CD14-positive monocyte (primary cell): ENCODE measurements at regions not wholly inside any gene's neighbourhood (a gene's known extent, or its start where the extent isn't known, plus 50 kb on each side); places are given as distances from the start of the nearest gene placed in this dataset.

Source experiments
- DNase-seq, 3 donors: peaks; one replicate each; pipeline ENCODE4 v3.0.0-alpha.2; 2011 to 2022
- H2AFZ ChIP-seq: 2 replicates; pipeline ENCODE4 v1.6.0; 2012; ENCODE audit warnings: mild to moderate bottlenecking, low read depth, low read length, inconsistent platforms; ENCODE audit not compliant: insufficient read depth, poor library complexity, severe bottlenecking
- H3K27ac ChIP-seq, 2 donors: 1 replicate in 1 of 2; 2 replicates in 1 of 2; pipeline ENCODE4 v1.5.1; 2012 to 2013; ENCODE audit warnings: low read length in 2 of 2, control low read depth in 1 of 2, inconsistent platforms in 1 of 2, low read depth in 1 of 2, mild to moderate bottlenecking in 1 of 2
- H3K27me3 ChIP-seq, 2 donors: one replicate each; pipeline versions ENCODE4 v1.6.0 to v1.6.1; 2011 to 2013; ENCODE audit warnings: low read length in 2 of 2; ENCODE audit not compliant: control insufficient read depth in 2 of 2, insufficient read depth in 2 of 2
- H3K36me3 ChIP-seq, 2 donors: replicated peaks in 1 of 2; 1 replicate in 1 of 2; 2 replicates in 1 of 2; pipeline versions ENCODE4 v1.5.1 to v1.6.1; 2012 to 2013; ENCODE audit warnings: low read length in 2 of 2, control low read depth in 1 of 2, inconsistent platforms in 1 of 2, mild to moderate bottlenecking in 1 of 2; ENCODE audit not compliant: insufficient read depth in 2 of 2, control insufficient read depth in 1 of 2
- H3K4me1 ChIP-seq, 2 donors: 1 replicate in 1 of 2; 2 replicates in 1 of 2; pipeline versions ENCODE4 v1.5.1 to v1.6.1; 2012 to 2013; ENCODE audit warnings: low read length in 2 of 2, control low read depth in 1 of 2, inconsistent platforms in 1 of 2, mild to moderate bottlenecking in 1 of 2, moderate library complexity in 1 of 2; ENCODE audit not compliant: insufficient read depth in 2 of 2, control insufficient read depth in 1 of 2
- H3K4me2 ChIP-seq: replicated peaks from 2 replicates; pipeline ENCODE3; 2012; ENCODE audit warnings: low read length, moderate library complexity, mild to moderate bottlenecking; ENCODE audit not compliant: poor library complexity, severe bottlenecking; ENCODE audit errors: extremely low read depth
- H3K4me3 ChIP-seq, 3 experiments: fragments of 200-600 bp in 1 of 3; sonication (generic) in 1 of 3; replicated peaks in 1 of 3; 1 replicate in 2 of 3; 2 replicates in 1 of 3; pipeline ENCODE4 v1.5.1; 2011 to 2013; ENCODE audit warnings: low read length in 3 of 3, mild to moderate bottlenecking in 3 of 3, control low read depth in 2 of 3, low read depth in 2 of 3, inconsistent platforms in 1 of 3, moderate library complexity in 1 of 3
- H3K79me2 ChIP-seq: 2 replicates; pipeline ENCODE4 v1.6.0; 2012; ENCODE audit warnings: mild to moderate bottlenecking, control low read depth, inconsistent platforms, low read length, moderate library complexity; ENCODE audit not compliant: insufficient read depth
- H3K9ac ChIP-seq: 2 replicates; pipeline ENCODE4 v1.6.0; 2017; ENCODE audit warnings: low read length, mild to moderate bottlenecking; ENCODE audit not compliant: insufficient read depth, poor library complexity, severe bottlenecking
- H3K9me3 ChIP-seq, 2 donors: replicated peaks in 1 of 2; 1 replicate in 1 of 2; 2 replicates in 1 of 2; pipeline versions ENCODE4 v1.5.1 to v1.6.1; 2012 to 2013; ENCODE audit warnings: low read length in 2 of 2, control low read depth in 1 of 2; ENCODE audit not compliant: control insufficient read depth in 1 of 2, insufficient read depth in 1 of 2
- H4K20me1 ChIP-seq: 2 replicates; pipeline ENCODE4 v1.6.0; 2012; ENCODE audit warnings: mild to moderate bottlenecking, low read length, control low read depth, moderate library complexity; ENCODE audit not compliant: insufficient read depth
- H3K27ac Mint-ChIP-seq, 7 donors: one replicate each; pipeline ENCODE4 v1.8.0; 2020; ENCODE audit warnings: mild to moderate bottlenecking in 7 of 7, mixed read lengths in 7 of 7, moderate library complexity in 6 of 7, inconsistent platforms in 2 of 7
- H3K27me3 Mint-ChIP-seq, 3 donors: one replicate each; pipeline ENCODE4 v1.8.0; 2021 to 2022; ENCODE audit warnings: low read depth in 3 of 3, mild to moderate bottlenecking in 3 of 3, mixed read lengths in 3 of 3, moderate library complexity in 3 of 3, inconsistent platforms in 1 of 3
- H3K36me3 Mint-ChIP-seq, 2 donors: one replicate each; pipeline ENCODE4 v1.8.0; 2020; ENCODE audit warnings: mixed read lengths in 2 of 2, inconsistent platforms in 1 of 2, mild to moderate bottlenecking in 1 of 2
- H3K4me1 Mint-ChIP-seq: one replicate; pipeline ENCODE4 v1.8.0; 2020; ENCODE audit warnings: mild to moderate bottlenecking, mixed read lengths
- H3K4me3 Mint-ChIP-seq, 2 donors: one replicate each; pipeline ENCODE4 v1.8.0; 2020; ENCODE audit warnings: mild to moderate bottlenecking in 2 of 2, mixed read lengths in 2 of 2, moderate library complexity in 1 of 2
- H3K9me3 Mint-ChIP-seq, 7 donors: one replicate each; pipeline ENCODE4 v1.8.0; 2020 to 2022; ENCODE audit warnings: mixed read lengths in 7 of 7, mild to moderate bottlenecking in 6 of 7, moderate library complexity in 6 of 7, inconsistent platforms in 2 of 7
- CTCF ChIP-seq: fragments of 200-600 bp; IDR thresholded peaks from one replicate; pipeline ENCODE4 v1.8.0; 2022; ENCODE audit warnings: antibody characterized with exemption, mild to moderate bottlenecking
- WGBS: methylation state at CpG from one replicate; pipeline ENCODE4 v1.1.5; 2013; ENCODE audit warnings: missing lambda C conversion rate; ENCODE audit not compliant: insufficient coverage; 5-methylcytosine and 5-hydroxymethylcytosine counted together
- intact Hi-C, 2 donors: fragments of 100-400 bp; cut with micrococcal nuclease; formaldehyde crosslinking; loops; one replicate each; pipeline versions ENCODE4 v1.15.0 to v1.15.1; 2023

- no peaks in the 10 kb centered on the region for H3K4me1 Mint-ChIP-seq
- H3K4me2 ChIP-seq, result no peak overlapping the region
- H3K9me3 Mint-ChIP-seq, result peaks cover 0 to 4% (median 2%) of the 10 kb centered on the region in 7 donors
- no peak overlapping the region for H3K4me3 Mint-ChIP-seq
- H3K27me3 ChIP-seq, result no peaks in the 10 kb centered on the region
- H3K4me1 ChIP-seq, result no peaks in the 10 kb centered on the region
- no peak overlapping the region for H3K4me3 ChIP-seq
- H3K9ac ChIP-seq, result no peak overlapping the region
- intact Hi-C loops, result no loop called here
- no peak for TF ChIP-seq CTCF
- H3K9me3 ChIP-seq, result peaks cover 0 to 6% of the 10 kb centered on the region in 2 donors
- H3K79me2 ChIP-seq, result no peaks in the 10 kb centered on the region
- no peak overlapping the region for H3K27ac Mint-ChIP-seq
- H3K36me3 ChIP-seq, result no peaks in the 10 kb centered on the region
- H4K20me1 ChIP-seq, result no peaks in the 10 kb centered on the region
- WGBS, result 100% methylated on average over 1 of the region's 4 CpGs
- no peaks in the 10 kb centered on the region for H3K27me3 Mint-ChIP-seq
- H3K27ac ChIP-seq, result no peak overlapping the region
- H2AFZ ChIP-seq, result no peak overlapping the region
- H3K36me3 Mint-ChIP-seq, result no peaks in the 10 kb centered on the region
- no peak for DNase-seq
Observed at GRCh38 chr4:156243015-156243414, 289.3 kb upstream of the CTSO start.

GRCh38 chr4:156242390-156242789 lies 288.7 kb upstream of the CTSO start:
- intact Hi-C loops, result no loop called here
- no peaks in the 10 kb centered on the region for H3K27me3 Mint-ChIP-seq
- no peak for DNase-seq

More at GRCh38 chr4:156242390-156242789, 288.7 kb upstream of the CTSO start:
- Mint-ChIP-seq H3K36me3 (no peaks in the 10 kb centered on the region), H3K4me1 (no peaks in the 10 kb centered on the region), H3K9me3 (peaks cover 0 to 4% (median 2%) of the 10 kb centered on the region in 7 donors), H3K27ac (no peak overlapping the region), H3K4me3 (no peak overlapping the region)
- no peaks in the 10 kb centered on the region for H4K20me1 ChIP-seq
- H3K27me3 ChIP-seq, result no peaks in the 10 kb centered on the region
- H3K4me2 ChIP-seq, result no peak overlapping the region
- 94% methylated on average over 2 of the region's 4 CpGs for WGBS
- H2AFZ ChIP-seq, result no peak overlapping the region
- no peaks in the 10 kb centered on the region for H3K36me3 ChIP-seq
- H3K9ac ChIP-seq, result no peak overlapping the region
- no peak overlapping the region for H3K27ac ChIP-seq
- H3K9me3 ChIP-seq, result peaks cover 0 to 6% of the 10 kb centered on the region in 2 donors
- no peaks in the 10 kb centered on the region for H3K79me2 ChIP-seq
- no peak overlapping the region for H3K4me3 ChIP-seq
- no peak for TF ChIP-seq CTCF
- no peaks in the 10 kb centered on the region for H3K4me1 ChIP-seq
